Gastrocnemius medialis (tissue), 4 donors: ENCODE measurements at regions not wholly inside any gene's neighbourhood (a gene's known extent, or its start where the extent isn't known, plus 50 kb on each side); places are given as distances from the start of the nearest gene placed in this dataset.

Experiments
- ATAC-seq, 2 donors: fragments of 150-250 bp; one replicate each; pipeline ENCODE4 v1.9.1; 2016
- DNase-seq, 2 donors: peaks; one replicate each; pipeline ENCODE4 v3.0.0-alpha.2; 2019
- H3K27ac ChIP-seq, 4 donors: fragments of 200-600 bp; sonication (generic); 1 replicate in 1 of 4; 2 replicates in 3 of 4; pipeline ENCODE4 v1.5.1; 2016 to 2018; ENCODE audit warnings: mild to moderate bottlenecking in 2 of 4, moderate library complexity in 1 of 4
- H3K27me3 ChIP-seq, 3 donors: fragments of 200-600 bp; sonication (generic) in 2 of 3; 1 replicate in 1 of 3; 2 replicates in 2 of 3; pipeline versions ENCODE4 v1.5.1 to v1.6.0; 2016 to 2019; ENCODE audit warnings: mild to moderate bottlenecking in 1 of 3, moderate library complexity in 1 of 3
- H3K36me3 ChIP-seq, 2 donors: fragments of 200-600 bp; sonication (generic) in 1 of 2; one replicate each; pipeline ENCODE4 v1.5.1; 2017 to 2018
- H3K4me1 ChIP-seq, 2 donors: fragments of 200-600 bp; sonication (generic) in 1 of 2; one replicate each; pipeline ENCODE4 v1.5.1; 2016 to 2017; ENCODE audit warnings: mild to moderate bottlenecking in 2 of 2
- H3K4me3 ChIP-seq, 4 donors: fragments of 200-600 bp; sonication (generic) in 3 of 4; 1 replicate in 1 of 4; 2 replicates in 3 of 4; pipeline ENCODE4 v1.5.1; 2016 to 2019; ENCODE audit warnings: mild to moderate bottlenecking in 2 of 4
- H3K9me3 ChIP-seq, 3 donors: fragments of 200-600 bp; sonication (generic) in 2 of 3; 1 replicate in 1 of 3; 2 replicates in 2 of 3; pipeline ENCODE4 v1.5.1; 2016 to 2019
- CTCF ChIP-seq, 5 experiments: fragments of 450-650 bp in 3 of 5; fragments of 200-600 bp in 2 of 5; sonication (generic) in 2 of 5; IDR thresholded peaks in 4 of 5; conservative IDR thresholded peaks in 1 of 5; 1 replicate in 4 of 5; 2 replicates in 1 of 5; pipeline ENCODE4 v1.5.1; 2016 to 2019; ENCODE audit warnings: antibody characterized with exemption in 5 of 5, mild to moderate bottlenecking in 3 of 5, moderate library complexity in 3 of 5
- POLR2A ChIP-seq, 2 donors: fragments of 450-650 bp; IDR thresholded peaks; one replicate each; pipeline ENCODE4 v1.6.1; 2017; ENCODE audit warnings: antibody characterized with exemption in 2 of 2, mild to moderate bottlenecking in 2 of 2, moderate library complexity in 2 of 2
- in situ Hi-C, 4 donors: fragments of 200-750 bp; cut with MboI; loops; one replicate each; pipeline versions ENCODE4 v1.15.0 to v1.8.0; 2017; ENCODE audit warnings: low sequenced_read_pairs in 4 of 4
- intact Hi-C: fragments of 100-400 bp; cut with DNase I; formaldehyde crosslinking; loops from one replicate; pipeline ENCODE4 v1.15.1; 2023; ENCODE audit warnings: low total_unique reads

GRCh38 chr3:124174910-124175874, 183.3 kb upstream of the ROPN1 start:
- no peak overlapping the region for H3K4me3 ChIP-seq
- no peak overlapping the region for H3K27ac ChIP-seq
- TF ChIP-seq POLR2A (IDR thresholded peaks at IDR 0.05) (no peak), CTCF (IDR thresholded peaks at IDR 0.05 in 4 of 5, conservative IDR thresholded peaks at IDR 0.05 in 1 of 5) (no peak)
- no peaks in the 10 kb centered on the region for H3K9me3 ChIP-seq
- ATAC-seq (no peak), DNase-seq (no peak)
- intact Hi-C loops: no loop called here
- no peaks in the 10 kb centered on the region for H3K27me3 ChIP-seq
- no peaks in the 10 kb centered on the region for H3K36me3 ChIP-seq
- peaks cover 0 to 5% of the 10 kb centered on the region in 2 donors for H3K4me1 ChIP-seq
- in situ Hi-C loops: loop anchor here in 1 of 4 donors (25.0 kb wide), 1 partner anchor 113 kb away; no protein-coding TSS in a partner anchor

GRCh38 chr3:124177071-124177470, 185.1 kb upstream of the ROPN1 start:
- TF ChIP-seq CTCF (IDR thresholded peaks at IDR 0.05 in 4 of 5, conservative IDR thresholded peaks at IDR 0.05 in 1 of 5): no peak
- no peak for TF ChIP-seq POLR2A (IDR thresholded peaks at IDR 0.05)
- Histone ChIP-seq H3K27me3 (no peaks in the 10 kb centered on the region), H3K4me1 (peaks cover 0 to 5% of the 10 kb centered on the region in 2 donors), H3K36me3 (no peaks in the 10 kb centered on the region), H3K27ac (no peak overlapping the region), H3K9me3 (no peaks in the 10 kb centered on the region), H3K4me3 (no peak overlapping the region)
- in situ Hi-C loops: no loop called here
- intact Hi-C loops: no loop called here
- ATAC-seq (no peak), DNase-seq (no peak)

DNA sequence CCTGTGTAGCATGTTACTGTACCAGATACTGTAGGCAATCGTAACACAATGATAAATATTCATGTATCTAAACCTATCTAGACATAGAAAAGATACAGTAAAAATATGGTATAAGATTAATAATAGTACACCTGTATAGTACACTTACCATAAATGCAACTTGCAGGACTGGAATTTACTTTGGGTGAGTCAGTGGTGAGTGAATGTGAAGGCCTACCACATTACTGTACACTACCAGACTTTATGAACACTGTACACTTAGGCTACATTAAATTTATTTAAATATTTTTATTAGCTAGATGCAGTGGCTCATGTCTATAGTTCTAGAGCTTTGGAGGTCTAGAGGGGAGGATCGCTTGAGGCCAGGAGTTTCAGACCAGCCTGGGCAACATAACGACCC, 186.6 kb upstream of the ROPN1 start:
- no peaks in the 10 kb centered on the region for H3K36me3 ChIP-seq
- no peak overlapping the region for H3K27ac ChIP-seq
- intact Hi-C loops: no loop called here
- ATAC-seq: no peak
- in situ Hi-C loops: no loop called here
- no peak for TF ChIP-seq CTCF (IDR thresholded peaks at IDR 0.05 in 4 of 5, conservative IDR thresholded peaks at IDR 0.05 in 1 of 5)
- no peak for TF ChIP-seq POLR2A (IDR thresholded peaks at IDR 0.05)
- H3K27me3 ChIP-seq: no peaks in the 10 kb centered on the region
- no peaks in the 10 kb centered on the region for H3K9me3 ChIP-seq
- no peak for DNase-seq
- no peak overlapping the region for H3K4me3 ChIP-seq
- no peaks in the 10 kb centered on the region for H3K4me1 ChIP-seq

DNA sequence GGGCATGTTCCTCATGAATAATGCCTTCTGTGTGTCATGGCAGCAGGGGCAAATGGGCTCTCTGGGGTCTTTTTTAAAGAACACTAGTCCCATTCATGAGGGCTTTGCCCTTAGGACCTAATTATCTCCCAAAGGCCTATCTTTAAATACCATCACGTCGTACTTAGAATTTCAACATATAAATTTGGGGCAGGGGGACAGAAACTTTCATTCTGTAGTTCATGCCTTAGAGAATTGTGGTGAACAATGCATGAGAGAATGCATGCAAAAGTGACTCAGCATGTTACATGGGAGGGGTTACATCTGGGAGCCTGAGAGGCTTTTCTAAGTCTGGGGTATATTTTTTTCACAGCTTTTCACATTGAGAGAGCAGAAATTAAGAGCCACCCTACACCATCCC, 208.5 kb upstream of the ROPN1 start:
- no peaks in the 10 kb centered on the region for H3K9me3 ChIP-seq

More for the DNA sequence above, 208.5 kb upstream of the ROPN1 start:
- Histone ChIP-seq H3K27me3 (no peaks in the 10 kb centered on the region), H3K4me1 (peaks cover 13 to 17% of the 10 kb centered on the region in 2 donors), H3K27ac (no peak overlapping the region), H3K4me3 (no peak overlapping the region), H3K36me3 (no peaks in the 10 kb centered on the region)
- ATAC-seq (no peak), DNase-seq (no peak)
- intact Hi-C loops (no loop called here), in situ Hi-C loops (no loop called here)
- no peak for TF ChIP-seq POLR2A (IDR thresholded peaks at IDR 0.05)
- TF ChIP-seq CTCF (IDR thresholded peaks at IDR 0.05 in 4 of 5, conservative IDR thresholded peaks at IDR 0.05 in 1 of 5): no peak
